Ectodermal cell (in vitro differentiated cells): ENCODE measurements at regions not wholly inside any gene's neighbourhood (a gene's known extent, or its start where the extent isn't known, plus 50 kb on each side); places are given as distances from the start of the nearest gene placed in this dataset.
"Not testable (repeated sequence)": the region's sequence is repeated elsewhere in the genome, so short reads cannot be mapped to it uniquely, and the experiment has no call there.

Experiments used
- H3K27ac ChIP-seq: 2 replicates; pipeline ENCODE4 v1.7.0; 2013; ENCODE audit warnings: mild to moderate bottlenecking, low read depth, low read length; ENCODE audit not compliant: insufficient read depth, poor library complexity, severe bottlenecking
- H3K27me3 ChIP-seq: 2 replicates; pipeline ENCODE4 v1.7.0; 2013; ENCODE audit warnings: mild to moderate bottlenecking, low read length; ENCODE audit not compliant: insufficient read depth, control insufficient read depth, poor library complexity, severe bottlenecking
- H3K36me3 ChIP-seq: one replicate; pipeline ENCODE4 v1.7.0; 2013; ENCODE audit warnings: low read length; ENCODE audit not compliant: control insufficient read depth, insufficient read depth
- H3K4me1 ChIP-seq: one replicate; pipeline ENCODE4 v1.7.0; 2013; ENCODE audit warnings: low read length; ENCODE audit not compliant: control insufficient read depth, insufficient read depth
- H3K4me3 ChIP-seq: 2 replicates; pipeline ENCODE4 v1.7.0; 2013; ENCODE audit warnings: low read depth, low read length, control low read depth; ENCODE audit not compliant: insufficient read depth
- H3K9me3 ChIP-seq: 2 replicates; pipeline ENCODE4 v1.7.0; 2013; ENCODE audit warnings: mild to moderate bottlenecking, low read length, moderate library complexity; ENCODE audit not compliant: control insufficient read depth
- WGBS, 2 experiments: methylation state at CpG; one replicate each; pipeline ENCODE4 v1.1.7; 2013; ENCODE audit warnings: missing lambda C conversion rate in 2 of 2; 5-methylcytosine and 5-hydroxymethylcytosine counted together

- no peaks in the 10 kb centered on the region for H3K36me3 ChIP-seq
- H3K4me1 ChIP-seq = no peaks in the 10 kb centered on the region
- WGBS, 2 experiments = 85 to 89% methylated on average over 9 of the region's 9 CpGs
- H3K27ac ChIP-seq = no peak overlapping the region
- H3K27me3 ChIP-seq = no peaks in the 10 kb centered on the region
- no peak overlapping the region for H3K4me3 ChIP-seq
- no peaks in the 10 kb centered on the region for H3K9me3 ChIP-seq
These were observed 97.5 kb upstream of the RPH3A start for GRCh38 chr12:112694065-112694464.

- not testable (repeated sequence) for H3K27me3 ChIP-seq, H3K4me1 ChIP-seq, H3K36me3 ChIP-seq, H3K9me3 ChIP-seq, H3K4me3 ChIP-seq, H3K27ac ChIP-seq
- 87 to 92% methylated on average over 7 of the region's 7 CpGs for WGBS, 2 experiments
These were observed 94.1 kb upstream of the RPH3A start for GRCh38 chr12:112697441-112697840.

GRCh38 chr12:112705037-112705632 lies 86.4 kb upstream of the RPH3A start:
- Histone ChIP-seq H3K27me3 (no peaks in the 10 kb centered on the region), H3K27ac (no peak overlapping the region), H3K4me1 (no peaks in the 10 kb centered on the region), H3K4me3 (no peak overlapping the region), H3K9me3 (no peaks in the 10 kb centered on the region), H3K36me3 (no peaks in the 10 kb centered on the region)

- no peaks in the 10 kb centered on the region for H3K27me3 ChIP-seq
- WGBS, 2 experiments = 78 to 86% methylated on average over 4 of the region's 4 CpGs
- H3K27ac ChIP-seq = no peak overlapping the region
- H3K9me3 ChIP-seq = no peaks in the 10 kb centered on the region
- no peaks in the 10 kb centered on the region for H3K4me1 ChIP-seq
- H3K4me3 ChIP-seq = no peak overlapping the region
- no peaks in the 10 kb centered on the region for H3K36me3 ChIP-seq
These were observed 81.1 kb upstream of the RPH3A start for GRCh38 chr12:112710414-112710813.

GRCh38 chr12:112711026-112711425 lies 80.5 kb upstream of the RPH3A start:
- WGBS, 2 experiments = 73 to 75% methylated on average over 3 of the region's 3 CpGs
- Histone ChIP-seq H3K4me1 (peaks cover under 1% of the 10 kb centered on the region), H3K36me3 (no peaks in the 10 kb centered on the region), H3K27ac (no peak overlapping the region), H3K9me3 (no peaks in the 10 kb centered on the region), H3K27me3 (no peaks in the 10 kb centered on the region), H3K4me3 (no peak overlapping the region)

GRCh38 chr12:112711507-112711906 lies 80.0 kb upstream of the RPH3A start:
- Histone ChIP-seq H3K4me3 (no peak overlapping the region), H3K27me3 (no peaks in the 10 kb centered on the region), H3K9me3 (no peaks in the 10 kb centered on the region), H3K36me3 (no peaks in the 10 kb centered on the region), H3K4me1 (peaks cover 4% of the 10 kb centered on the region), H3K27ac (no peak overlapping the region)
- 80 to 83% methylated on average over 5 of the region's 5 CpGs for WGBS, 2 experiments

GRCh38 chr12:112712751-112713150 lies 78.8 kb upstream of the RPH3A start:
- H3K27me3 ChIP-seq = not testable (repeated sequence)

GRCh38 chr12:112713471-112713870 lies 78.1 kb upstream of the RPH3A start:
- peaks cover 4% of the 10 kb centered on the region for H3K4me1 ChIP-seq
- no peaks in the 10 kb centered on the region for H3K9me3 ChIP-seq
- H3K4me3 ChIP-seq = no peak overlapping the region
- no peak overlapping the region for H3K27ac ChIP-seq
- 87 to 98% methylated on average over 1 to 2 of the region's 2 CpGs for WGBS, 2 experiments
- H3K36me3 ChIP-seq = no peaks in the 10 kb centered on the region
- no peaks in the 10 kb centered on the region for H3K27me3 ChIP-seq

More at GRCh38 chr12:112712751-112713150, 78.8 kb upstream of the RPH3A start:
- H3K36me3 ChIP-seq, H3K4me1 ChIP-seq, H3K4me3 ChIP-seq, H3K27ac ChIP-seq, H3K9me3 ChIP-seq: not testable (repeated sequence)
- no CpG with 5 or more reads among the region's 2 CpGs for WGBS, 2 experiments

GRCh38 chr12:112714166-112714710 lies 77.3 kb upstream of the RPH3A start:
- peaks cover 4% of the 10 kb centered on the region for H3K4me1 ChIP-seq
- no peaks in the 10 kb centered on the region for H3K27me3 ChIP-seq
- H3K36me3 ChIP-seq = no peaks in the 10 kb centered on the region
- H3K27ac ChIP-seq = no peak overlapping the region
- H3K9me3 ChIP-seq = no peaks in the 10 kb centered on the region
- H3K4me3 ChIP-seq = no peak overlapping the region
- WGBS, 2 experiments = 91 to 92% methylated on average over 8 of the region's 8 CpGs

- Histone ChIP-seq H3K4me3 (no peak overlapping the region), H3K36me3 (no peaks in the 10 kb centered on the region), H3K27me3 (no peaks in the 10 kb centered on the region), H3K4me1 (peaks cover 4% of the 10 kb centered on the region), H3K9me3 (no peaks in the 10 kb centered on the region), H3K27ac (no peak overlapping the region)
- WGBS, 2 experiments = 79 to 80% methylated on average over 11 of the region's 11 CpGs
These were observed 75.2 kb upstream of the RPH3A start for GRCh38 chr12:112716099-112717093.
